PC-3 (cell line): ENCODE measurements at regions not wholly inside any gene's neighbourhood (a gene's known extent, or its start where the extent isn't known, plus 50 kb on each side); places are given as distances from the start of the nearest gene placed in this dataset.
A peak's percentile ranks its signal among the peaks of the same experiment; 100 is the strongest.

Experiments
- ATAC-seq: fragments of 200-7000 bp; cut with Tn5 transposase; 2 replicates; pipeline ENCODE4 v1.9.1; 2020; ENCODE audit warnings: mild to moderate bottlenecking, moderate library complexity
- BruUV-seq: library from RNA; stranded (reverse); fragments of 400-500 nt; replicated peaks from 2 replicates; lab custom pipeline; 2021; lab: Mats Ljungman, UMichigan
- CTCF ChIA-PET: fragments of 300-600 bp; sonication (Branson Sonifier 250); formaldehyde crosslinking; loops from one replicate; lab custom pipeline; 2022; ENCODE audit warnings: antibody characterized with exemption; lab: Charles Lee
- POLR2A ChIA-PET: fragments of 300-600 bp; sonication (Branson Sonifier 250); formaldehyde crosslinking; loops from one replicate; lab custom pipeline; 2022; ENCODE audit warnings: antibody characterized with exemption; ENCODE audit not compliant: unreplicated experiment; lab: Charles Lee
- DNase-seq: peaks from one replicate; pipeline ENCODE4 v3.0.0-alpha.2; 2015
- H2AFZ ChIP-seq: fragments of 300-600 bp; sonication (generic); 2 replicates; pipeline ENCODE4 v1.6.0; 2016; ENCODE audit warnings: antibody characterized with exemption, low read length
- H3F3A ChIP-seq: fragments of 300-600 bp; sonication (generic); one replicate; pipeline ENCODE4 v1.6.0; 2017; ENCODE audit warnings: antibody characterized with exemption, low read length, control low read depth, mild to moderate bottlenecking; ENCODE audit not compliant: unreplicated experiment
- H3K27ac ChIP-seq: fragments of 300-600 bp; sonication (generic); 2 replicates; pipeline ENCODE4 v1.5.1; 2016; ENCODE audit warnings: mild to moderate bottlenecking, low read length
- H3K27me3 ChIP-seq: fragments of 300-600 bp; sonication (generic); 2 replicates; pipeline ENCODE4 v1.6.1; 2016; ENCODE audit warnings: low read length, mixed read lengths
- H3K36me3 ChIP-seq: fragments of 300-600 bp; sonication (generic); 2 replicates; pipeline ENCODE4 v1.6.1; 2016; ENCODE audit warnings: low read depth, mixed run types, low read length, mixed read lengths
- H3K4me1 ChIP-seq: fragments of 300-600 bp; sonication (generic); 2 replicates; pipeline ENCODE4 v1.5.1; 2016; ENCODE audit warnings: low read length; ENCODE audit not compliant: insufficient read depth
- H3K4me2 ChIP-seq: fragments of 300-600 bp; sonication (generic); 2 replicates; pipeline ENCODE4 v1.6.0; 2016; ENCODE audit warnings: low read length
- H3K4me3 ChIP-seq: fragments of 300-600 bp; sonication (generic); 2 replicates; pipeline ENCODE4 v1.5.1; 2016; ENCODE audit warnings: mild to moderate bottlenecking, low read length, mixed read lengths
- H3K79me2 ChIP-seq: fragments of 300-600 bp; sonication (generic); 2 replicates; pipeline ENCODE4 v1.6.1; 2017; ENCODE audit warnings: low read length, mixed read lengths
- H3K9ac ChIP-seq: fragments of 300-600 bp; sonication (generic); 2 replicates; pipeline ENCODE4 v1.6.0; 2016; ENCODE audit warnings: mild to moderate bottlenecking, low read length
- H3K9me2 ChIP-seq: fragments of 300-600 bp; sonication (generic); replicated peaks from 2 replicates; pipeline ENCODE4 v1.6.1; 2016; ENCODE audit warnings: mixed run types, low read length, mixed read lengths
- H3K9me3 ChIP-seq: fragments of 300-600 bp; sonication (generic); 2 replicates; pipeline ENCODE4 v1.6.1; 2016; ENCODE audit warnings: low read length, mixed read lengths
- H4K20me1 ChIP-seq: fragments of 300-600 bp; sonication (generic); 2 replicates; pipeline ENCODE4 v1.6.1; 2016; ENCODE audit warnings: low read length, mixed read lengths
- CTCF ChIP-seq: fragments of 300-600 bp; sonication (generic); conservative IDR thresholded peaks from 2 replicates; pipeline ENCODE4 v1.5.1; 2017; ENCODE audit warnings: antibody characterized with exemption, low read depth, mild to moderate bottlenecking, low read length
- EZH2 ChIP-seq: fragments of 300-600 bp; sonication (generic); IDR thresholded peaks from one replicate; pipeline ENCODE4 v1.6.1; 2017; ENCODE audit warnings: antibody characterized with exemption, mild to moderate bottlenecking, low read length; ENCODE audit not compliant: unreplicated experiment
- EZH2phosphoT487 ChIP-seq: fragments of 300-600 bp; sonication (generic); IDR thresholded peaks from 2 replicates; pipeline ENCODE4 v1.6.1; 2018; ENCODE audit warnings: mild to moderate bottlenecking, antibody characterized with exemption, low read length, borderline replicate concordance
- intact Hi-C: fragments of 100-400 bp; cut with micrococcal nuclease; formaldehyde crosslinking; loops from 2 replicates; pipeline ENCODE4 v1.9.0; 2023

GRCh38 chr21:23531444-23531843 is 2075.8 kb downstream of the MRPL39 start:
- Histone ChIP-seq H3K27me3 (no peaks in the 10 kb centered on the region), H3K27ac (no peak overlapping the region), H3K36me3 (no peaks in the 10 kb centered on the region), H3K9me2 (no peaks in the 10 kb centered on the region), H3F3A (no peaks in the 10 kb centered on the region), H3K4me3 (no peak overlapping the region), H3K9ac (no peak overlapping the region), H4K20me1 (no peaks in the 10 kb centered on the region), H3K79me2 (no peaks in the 10 kb centered on the region), H3K4me2 (no peak overlapping the region), H2AFZ (no peak overlapping the region), H3K4me1 (no peaks in the 10 kb centered on the region), H3K9me3 (0 out of 2 replicates have a peak, but pooled peaks cover 4% of the 10 kb centered on the region)
- DNase-seq (no peak), ATAC-seq (no peak)
- intact Hi-C loops = no loop called here
- no TSS peak for BruUV-seq
- POLR2A ChIA-PET = no interaction called here
- CTCF ChIA-PET = no interaction called here
- TF ChIP-seq CTCF (no peak), EZH2 (no peak), EZH2phosphoT487 (no peak)

DNA sequence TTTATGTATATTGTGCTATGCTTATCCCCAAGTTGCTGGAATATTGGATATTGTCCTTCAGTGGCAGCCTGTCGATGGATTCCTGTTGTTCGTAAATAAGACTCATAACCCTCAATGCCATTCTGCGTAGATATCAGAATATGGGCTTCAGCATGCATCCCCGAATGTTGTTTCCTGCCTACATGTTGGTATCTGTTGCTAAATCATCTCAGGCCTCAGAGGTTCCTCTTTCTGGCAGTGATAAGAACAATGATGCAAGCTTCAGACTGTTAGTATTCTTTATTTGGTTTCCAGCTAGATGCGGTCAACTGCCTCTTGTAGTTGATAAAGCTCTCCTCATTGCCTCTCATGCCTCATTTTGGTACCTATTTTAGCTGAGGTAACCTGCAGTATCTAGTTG is 2082.6 kb downstream of the MRPL39 start:
- H3K36me3 ChIP-seq = no peaks in the 10 kb centered on the region
- DNase-seq (no peak), ATAC-seq (no peak)
- H4K20me1 ChIP-seq = no peaks in the 10 kb centered on the region
- no peak for TF ChIP-seq EZH2
- TF ChIP-seq EZH2phosphoT487 = no peak
- TF ChIP-seq CTCF = no peak
- no peak overlapping the region for H3K27ac ChIP-seq
- CTCF ChIA-PET = no interaction called here
- H3K27me3 ChIP-seq = no peaks in the 10 kb centered on the region
- H3K9me2 ChIP-seq = no peaks in the 10 kb centered on the region
- H3K79me2 ChIP-seq = no peaks in the 10 kb centered on the region
- H3F3A ChIP-seq = no peaks in the 10 kb centered on the region
- H3K4me3 ChIP-seq = no peak overlapping the region
- no peak overlapping the region for H3K4me2 ChIP-seq
- H3K9ac ChIP-seq = no peak overlapping the region
- no peak overlapping the region for H2AFZ ChIP-seq
- H3K9me3 ChIP-seq = 0 out of 2 replicates have a peak, but pooled peaks cover 4% of the 10 kb centered on the region
- BruUV-seq = no TSS peak
- intact Hi-C loops = no loop called here
- no peaks in the 10 kb centered on the region for H3K4me1 ChIP-seq
- POLR2A ChIA-PET = no interaction called here

- DNase-seq = peak; percentile 11
- H3K27ac ChIP-seq = no peak overlapping the region
- no peak for ATAC-seq
- no peak overlapping the region for H3K4me2 ChIP-seq
- ChIA-PET POLR2A (no interaction called here), CTCF (no interaction called here)
- H3K4me1 ChIP-seq = no peaks in the 10 kb centered on the region
- H2AFZ ChIP-seq = no peak overlapping the region
- no peaks in the 10 kb centered on the region for H3K9me2 ChIP-seq
- 0 out of 2 replicates have a peak, but pooled peaks cover 4% of the 10 kb centered on the region for H3K9me3 ChIP-seq
- no peaks in the 10 kb centered on the region for H3K36me3 ChIP-seq
- no peaks in the 10 kb centered on the region for H3K27me3 ChIP-seq
- no peak for TF ChIP-seq CTCF
- TF ChIP-seq EZH2 = no peak
- no peak for TF ChIP-seq EZH2phosphoT487
- H4K20me1 ChIP-seq = no peaks in the 10 kb centered on the region
- no peak overlapping the region for H3K9ac ChIP-seq
- no peak overlapping the region for H3K4me3 ChIP-seq
- intact Hi-C loops = no loop called here
- BruUV-seq = no TSS peak
- no peaks in the 10 kb centered on the region for H3F3A ChIP-seq
- H3K79me2 ChIP-seq = no peaks in the 10 kb centered on the region
Observed at GRCh38 chr21:23522751-23523150, 2084.5 kb downstream of the MRPL39 start.
